Subcutaneous abdominal adipose tissue (tissue), 5 donors: ENCODE measurements at regions not wholly inside any gene's neighbourhood (a gene's known extent, or its start where the extent isn't known, plus 50 kb on each side); places are given as distances from the start of the nearest gene placed in this dataset.

Experiments used
- H3K27ac ChIP-seq: one replicate; pipeline ENCODE4 v1.7.0; 2013; ENCODE audit warnings: low read depth, mild to moderate bottlenecking, inconsistent platforms, low read length, moderate library complexity
- H3K27me3 ChIP-seq, 5 donors: one replicate each; pipeline ENCODE4 v1.7.0; 2013; ENCODE audit warnings: low read length in 5 of 5, inconsistent platforms in 1 of 5; ENCODE audit not compliant: control insufficient read depth in 5 of 5, insufficient read depth in 4 of 5
- H3K36me3 ChIP-seq, 5 donors: one replicate each; pipeline ENCODE4 v1.7.0; 2013; ENCODE audit warnings: low read length in 5 of 5; ENCODE audit not compliant: control insufficient read depth in 5 of 5, insufficient read depth in 5 of 5
- H3K4me1 ChIP-seq, 5 donors: one replicate each; pipeline ENCODE4 v1.7.0; 2013; ENCODE audit warnings: low read length in 5 of 5, mild to moderate bottlenecking in 3 of 5, moderate library complexity in 1 of 5; ENCODE audit not compliant: control insufficient read depth in 5 of 5, insufficient read depth in 5 of 5
- H3K4me3 ChIP-seq, 5 donors: one replicate each; pipeline ENCODE4 v1.7.0; 2013; ENCODE audit warnings: low read length in 5 of 5, low read depth in 1 of 5
- H3K9ac ChIP-seq, 5 donors: one replicate each; pipeline ENCODE4 v1.7.0; 2013; ENCODE audit warnings: low read length in 5 of 5, mild to moderate bottlenecking in 4 of 5, moderate library complexity in 3 of 5
- H3K9me3 ChIP-seq, 5 donors: one replicate each; pipeline ENCODE4 v1.7.0; 2013; ENCODE audit warnings: low read length in 5 of 5; ENCODE audit not compliant: control insufficient read depth in 5 of 5
- donor health status: healthy.
- donor health status: healthy.
- donor health status: healthy.
- donor health status: healthy.
- donor health status: healthy.

GRCh38 chr4:33592701-33593100, 2651.6 kb downstream of the ARAP2 start:
- H3K9me3 ChIP-seq, result peaks cover 18 to 44% (median 41%) of the 10 kb centered on the region in 5 donors

DNA sequence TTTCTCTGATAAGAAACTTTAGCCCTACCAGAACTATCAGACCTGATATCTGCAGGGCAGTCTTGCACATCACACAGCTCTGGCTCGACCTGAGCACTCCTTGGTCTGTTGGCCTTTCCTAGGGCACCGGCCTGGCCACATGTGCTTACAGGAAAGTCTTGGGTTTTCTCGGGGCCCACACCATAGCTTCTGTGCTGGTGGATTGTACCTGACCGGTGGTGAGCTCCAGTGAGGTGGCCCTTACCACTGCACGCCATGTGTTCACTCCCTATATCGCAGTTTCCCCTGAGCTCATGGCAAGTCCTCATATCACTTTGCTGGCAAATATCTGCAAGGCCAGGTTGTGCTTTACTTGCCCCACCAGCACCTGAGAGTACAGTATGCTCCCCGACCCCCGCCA, 2637.4 kb downstream of the ARAP2 start:
- H3K36me3 ChIP-seq, result no peaks in the 10 kb centered on the region
- no peak overlapping the region for H3K4me3 ChIP-seq
- H3K4me1 ChIP-seq, result no peaks in the 10 kb centered on the region
- H3K27ac ChIP-seq, result no peak overlapping the region
- no peaks in the 10 kb centered on the region for H3K27me3 ChIP-seq
- H3K9me3 ChIP-seq, result peaks cover 5 to 19% (median 7%) of the 10 kb centered on the region in 5 donors
- no peak overlapping the region for H3K9ac ChIP-seq

More at GRCh38 chr4:33592701-33593100, 2651.6 kb downstream of the ARAP2 start:
- Histone ChIP-seq H3K36me3 (no peaks in the 10 kb centered on the region), H3K4me1 (no peaks in the 10 kb centered on the region), H3K27me3 (no peaks in the 10 kb centered on the region), H3K9ac (no peak overlapping the region), H3K27ac (no peak overlapping the region), H3K4me3 (peak overlapping the region in 2 of 5 donors; percentile 36 to 47)

GRCh38 chr4:33616121-33616520, 2628.2 kb downstream of the ARAP2 start:
- Histone ChIP-seq H3K4me3 (no peak overlapping the region), H3K4me1 (no peaks in the 10 kb centered on the region), H3K27ac (no peak overlapping the region), H3K36me3 (no peaks in the 10 kb centered on the region), H3K9me3 (peaks cover 0 to 3% (median 0%) of the 10 kb centered on the region in 5 donors), H3K9ac (no peak overlapping the region), H3K27me3 (no peaks in the 10 kb centered on the region)

GRCh38 chr4:33625748-33626147, 2618.6 kb downstream of the ARAP2 start:
- Histone ChIP-seq H3K36me3 (no peaks in the 10 kb centered on the region), H3K27me3 (no peaks in the 10 kb centered on the region), H3K27ac (no peak overlapping the region), H3K9me3 (no peaks in the 10 kb centered on the region), H3K4me3 (no peak overlapping the region), H3K9ac (no peak overlapping the region), H3K4me1 (peaks cover 0 to 18% (median 7%) of the 10 kb centered on the region in 5 donors)

DNA sequence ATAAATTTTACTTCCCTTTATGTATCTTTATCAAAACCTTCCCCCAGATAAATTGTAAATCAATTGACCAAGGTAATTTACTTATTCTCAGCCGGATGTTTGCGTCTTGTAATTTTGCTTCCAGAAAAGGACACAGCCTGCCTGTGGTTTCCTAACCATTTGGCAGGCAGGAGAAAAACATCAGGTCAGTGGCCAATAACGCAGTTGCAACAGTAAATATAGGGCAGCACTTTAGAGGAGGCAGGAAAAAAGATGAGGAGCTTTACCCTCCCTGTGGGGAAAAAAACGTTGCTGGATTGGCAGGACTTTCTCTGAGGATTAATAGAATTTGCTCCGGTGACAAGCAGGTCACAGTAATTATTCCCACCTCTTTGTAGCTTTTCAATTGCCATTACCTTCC, 2618.1 kb downstream of the ARAP2 start:
- H3K36me3 ChIP-seq, result no peaks in the 10 kb centered on the region
- no peaks in the 10 kb centered on the region for H3K27me3 ChIP-seq
- no peak overlapping the region for H3K27ac ChIP-seq
- no peak overlapping the region for H3K4me3 ChIP-seq
- no peak overlapping the region for H3K9ac ChIP-seq
- H3K4me1 ChIP-seq, result peaks cover 0 to 18% (median 7%) of the 10 kb centered on the region in 5 donors
- no peaks in the 10 kb centered on the region for H3K9me3 ChIP-seq

DNA sequence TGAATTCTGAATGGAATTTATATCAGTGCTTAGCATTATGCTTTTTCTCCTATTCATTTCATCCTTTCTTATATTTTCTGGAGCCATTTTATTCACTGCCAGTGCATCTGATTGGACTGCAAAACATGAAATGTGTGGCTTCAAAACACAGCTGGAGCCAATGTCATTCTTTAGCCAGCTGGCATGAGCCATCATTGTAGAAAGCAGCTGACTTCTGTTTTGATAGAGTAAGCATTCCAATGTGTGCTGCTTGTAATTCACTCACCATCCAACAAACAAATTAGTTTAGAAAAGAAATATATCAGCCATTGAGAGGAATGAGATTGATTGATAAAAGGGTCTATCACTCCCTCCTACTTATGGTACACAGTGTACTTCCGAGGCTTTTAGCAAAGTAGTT, 2616.0 kb downstream of the ARAP2 start:
- no peaks in the 10 kb centered on the region for H3K36me3 ChIP-seq
- H3K9me3 ChIP-seq, result peaks cover 0 to 4% (median 0%) of the 10 kb centered on the region in 5 donors
- no peak overlapping the region for H3K4me3 ChIP-seq
- no peaks in the 10 kb centered on the region for H3K27me3 ChIP-seq
- H3K27ac ChIP-seq, result no peak overlapping the region
- H3K9ac ChIP-seq, result no peak overlapping the region
- peaks cover 0 to 18% (median 7%) of the 10 kb centered on the region in 5 donors for H3K4me1 ChIP-seq

- no peaks in the 10 kb centered on the region for H3K9me3 ChIP-seq
- no peaks in the 10 kb centered on the region for H3K27me3 ChIP-seq
- no peaks in the 10 kb centered on the region for H3K4me1 ChIP-seq
- no peaks in the 10 kb centered on the region for H3K36me3 ChIP-seq
- no peak overlapping the region for H3K9ac ChIP-seq
- no peak overlapping the region for H3K27ac ChIP-seq
- H3K4me3 ChIP-seq, result no peak overlapping the region
Measured at GRCh38 chr4:33649015-33649414, 2595.3 kb downstream of the ARAP2 start.

DNA sequence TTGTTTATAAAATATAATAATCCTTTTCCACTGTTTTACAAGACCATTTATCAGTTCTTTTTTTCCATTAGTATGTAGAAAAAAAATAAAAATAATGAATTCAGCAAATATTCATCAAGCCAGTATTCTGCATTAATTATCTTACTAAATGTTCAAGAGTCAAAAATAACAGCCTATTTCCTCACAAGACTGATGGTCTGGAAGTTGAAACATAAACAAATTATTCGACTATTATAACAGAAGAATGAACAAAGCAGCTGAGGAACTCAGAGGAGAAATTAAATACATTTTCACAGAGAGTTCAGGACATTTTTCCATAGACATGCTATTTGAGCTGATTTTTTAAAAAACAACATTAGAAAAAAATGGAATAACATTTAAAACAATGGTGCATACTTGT, 2594.8 kb downstream of the ARAP2 start:
- Histone ChIP-seq H3K4me3 (no peak overlapping the region), H3K4me1 (no peaks in the 10 kb centered on the region), H3K27me3 (no peaks in the 10 kb centered on the region), H3K9me3 (no peaks in the 10 kb centered on the region), H3K9ac (no peak overlapping the region), H3K27ac (no peak overlapping the region), H3K36me3 (no peaks in the 10 kb centered on the region)

DNA sequence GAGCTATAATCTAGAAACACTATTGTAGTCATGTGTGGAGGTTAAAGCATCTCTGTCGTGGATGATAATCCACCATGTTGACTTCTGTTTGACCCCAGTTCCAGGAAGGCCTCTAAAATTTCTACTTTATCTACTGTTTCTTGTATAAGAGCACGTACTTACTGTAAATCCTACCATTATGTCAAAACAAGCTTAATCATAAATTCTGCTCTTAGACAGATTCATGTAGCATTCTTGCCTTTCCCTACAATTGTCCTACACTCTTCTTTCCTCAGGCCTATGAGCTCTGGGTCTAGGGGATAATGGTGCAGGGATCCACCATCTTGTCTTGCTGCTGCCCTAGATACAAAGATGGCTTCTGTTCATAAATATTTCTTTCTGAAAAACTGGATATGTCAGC, 2594.3 kb downstream of the ARAP2 start:
- no peaks in the 10 kb centered on the region for H3K4me1 ChIP-seq
- H3K9me3 ChIP-seq, result no peaks in the 10 kb centered on the region
- no peaks in the 10 kb centered on the region for H3K36me3 ChIP-seq
- H3K9ac ChIP-seq, result no peak overlapping the region
- no peaks in the 10 kb centered on the region for H3K27me3 ChIP-seq
- H3K4me3 ChIP-seq, result no peak overlapping the region
- H3K27ac ChIP-seq, result no peak overlapping the region

DNA sequence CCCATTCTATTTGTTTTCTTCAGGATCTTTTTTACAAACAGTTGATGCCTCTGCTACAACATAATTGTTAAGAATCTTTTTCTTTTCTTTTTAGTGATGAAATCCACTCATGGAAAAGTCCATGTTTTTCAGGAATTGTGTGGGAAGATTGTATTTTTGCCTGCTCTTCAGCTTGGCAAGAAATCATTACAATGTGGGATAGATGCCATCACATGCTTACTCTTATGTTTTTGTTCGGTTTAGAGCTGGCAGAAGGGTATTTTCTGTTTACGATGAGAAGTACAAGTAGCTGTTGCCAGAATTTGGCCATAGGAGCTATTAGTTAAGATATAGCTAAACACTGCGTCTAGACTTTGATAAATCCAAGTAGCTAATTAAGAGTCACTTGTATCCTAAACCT, 2585.3 kb downstream of the ARAP2 start:
- Histone ChIP-seq H3K4me3 (no peak overlapping the region), H3K27ac (no peak overlapping the region), H3K36me3 (no peaks in the 10 kb centered on the region), H3K9ac (no peak overlapping the region), H3K27me3 (no peaks in the 10 kb centered on the region), H3K4me1 (no peaks in the 10 kb centered on the region), H3K9me3 (peaks cover 0 to 9% (median 4%) of the 10 kb centered on the region in 5 donors)

DNA sequence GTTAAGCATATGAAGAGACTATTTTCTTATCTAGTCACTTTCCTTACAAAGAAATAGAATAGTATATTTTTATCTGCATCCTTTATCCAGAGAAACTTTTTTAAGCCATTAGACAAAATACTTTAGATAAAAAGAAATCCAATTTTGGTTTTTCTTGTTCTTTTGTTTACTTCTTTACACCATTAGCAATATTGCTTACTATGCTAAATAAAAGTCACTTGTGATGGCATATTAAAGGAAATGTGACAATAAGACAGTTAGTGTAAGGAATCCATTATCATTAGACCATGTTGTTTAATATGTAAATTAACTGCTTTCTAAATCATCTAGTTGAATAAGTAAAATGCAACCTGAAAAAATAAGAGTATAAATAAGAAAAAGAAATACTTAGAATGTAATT, 2582.7 kb downstream of the ARAP2 start:
- H3K4me3 ChIP-seq, result no peak overlapping the region
- no peaks in the 10 kb centered on the region for H3K36me3 ChIP-seq
- no peaks in the 10 kb centered on the region for H3K4me1 ChIP-seq
- H3K9me3 ChIP-seq, result peaks cover 0 to 19% (median 4%) of the 10 kb centered on the region in 5 donors
- no peak overlapping the region for H3K9ac ChIP-seq
- no peak overlapping the region for H3K27ac ChIP-seq
- no peaks in the 10 kb centered on the region for H3K27me3 ChIP-seq
